GM12878 (cell line): ENCODE measurements at regions not wholly inside any gene's neighbourhood (a gene's known extent, or its start where the extent isn't known, plus 50 kb on each side); places are given as distances from the start of the nearest gene placed in this dataset.

Experiments
- ATAC-seq: fragments of 200-7000 bp; cut with Tn5 transposase; 3 replicates; pipeline ENCODE4 v1.9.1; 2020; ENCODE audit warnings: mild to moderate bottlenecking, moderate library complexity
- BruUV-seq: library from RNA; stranded (reverse); fragments of 400-500 nt; replicated peaks from 2 replicates; lab custom pipeline; 2021; lab: Mats Ljungman, UMichigan
- CTCF ChIA-PET: fragments of 300-600 bp; sonication (Branson Sonifier 250); formaldehyde crosslinking; extraction: SDS; loops from one replicate; lab custom pipeline; 2021; ENCODE audit warnings: inconsistent platforms; lab: Yijun Ruan, JAX
- POLR2A ChIA-PET: fragments of 350-600 bp; formaldehyde crosslinking; extraction: SDS; loops from one replicate; lab custom pipeline; 2021; ENCODE audit warnings: inconsistent platforms; lab: Charles Lee
- RAD21 ChIA-PET: fragments of 300-600 bp; sonication (Branson Sonifier 250); formaldehyde crosslinking; loops from one replicate; lab custom pipeline; 2023; ENCODE audit warnings: antibody characterized with exemption; ENCODE audit not compliant: unreplicated experiment; lab: Charles Lee
- SMC1A ChIA-PET: fragments of 300-600 bp; sonication (Branson Sonifier 250); formaldehyde crosslinking; loops from one replicate; lab custom pipeline; 2023; ENCODE audit not compliant: unreplicated experiment, uncharacterized antibody; lab: Charles Lee
- DNase-seq: peaks from one replicate; pipeline ENCODE4 v3.0.0-alpha.2; 2011; ENCODE audit warnings: low read depth, low spot score
- FAIRE-seq: peaks from 3 replicates; lab custom pipeline; 2011; peaks lifted over from hg19 to GRCh38; lab: Jason Lieb, UNC
- H2AFZ ChIP-seq: 2 replicates; pipeline ENCODE4 v1.6.0; 2011; ENCODE audit warnings: low read depth, low read length, control low read depth; ENCODE audit not compliant: control insufficient read depth
- H3K27ac ChIP-seq: 2 replicates; pipeline ENCODE4 v1.5.1; 2011; ENCODE audit warnings: control low read depth; ENCODE audit not compliant: control insufficient read depth, insufficient read depth
- H3K27me3 ChIP-seq, 2 experiments: replicated peaks in 1 of 2; 2 replicates each; pipeline versions ENCODE4 v1.6.0 to v1.6.1; 2011; ENCODE audit warnings: low read length in 1 of 2; ENCODE audit not compliant: control insufficient read depth in 2 of 2, insufficient read depth in 2 of 2
- H3K36me3 ChIP-seq, 2 experiments: 2 replicates each; pipeline ENCODE4 v1.5.1; 2011; ENCODE audit warnings: low read length in 1 of 2; ENCODE audit not compliant: control insufficient read depth in 2 of 2, insufficient read depth in 2 of 2
- H3K4me1 ChIP-seq: 2 replicates; pipeline ENCODE4 v1.6.1; 2011; ENCODE audit warnings: mild to moderate bottlenecking, low read length, moderate library complexity, mixed read lengths; ENCODE audit not compliant: control insufficient read depth, insufficient read depth
- H3K4me2 ChIP-seq: 2 replicates; pipeline ENCODE4 v1.6.0; 2011; ENCODE audit warnings: control low read depth; ENCODE audit not compliant: control insufficient read depth, insufficient read depth
- H3K4me3 ChIP-seq: fragments of 200-600 bp; sonication (generic); 2 replicates; pipeline ENCODE4 v1.5.1; 2016
- H3K79me2 ChIP-seq: 2 replicates; pipeline ENCODE4 v1.6.0; 2011; ENCODE audit warnings: low read length; ENCODE audit not compliant: control insufficient read depth, insufficient read depth
- H3K9ac ChIP-seq: 2 replicates; pipeline ENCODE4 v1.8.0; 2011; ENCODE audit warnings: low read length, control low read depth, mixed read lengths; ENCODE audit not compliant: control insufficient read depth, insufficient read depth
- H3K9me3 ChIP-seq: replicated peaks from 3 replicates; pipeline ENCODE4 v1.5.1; 2011; ENCODE audit warnings: mild to moderate bottlenecking, low read length; ENCODE audit not compliant: control insufficient read depth, insufficient read depth
- H4K20me1 ChIP-seq: 2 replicates; pipeline ENCODE4 v1.6.0; 2011; ENCODE audit not compliant: control insufficient read depth, insufficient read depth
- BCL3 ChIP-seq: IDR thresholded peaks from 2 replicates; pipeline ENCODE4 v1.6.1; 2011; ENCODE audit warnings: borderline replicate concordance, low read depth, mild to moderate bottlenecking, moderate library complexity, low read length; ENCODE audit not compliant: insufficient read depth, poor library complexity, severe bottlenecking
- BMI1 ChIP-seq: fragments of 450-650 bp; IDR thresholded peaks from 2 replicates; pipeline ENCODE4 v1.6.1; 2016; ENCODE audit warnings: mild to moderate bottlenecking, moderate library complexity, borderline replicate concordance
- CHD2 ChIP-seq: IDR thresholded peaks from 2 replicates; pipeline ENCODE4 v1.6.1; 2011; ENCODE audit warnings: low read depth, low read length, improper control_type of control experiment, borderline replicate concordance
- ESRRA ChIP-seq: IDR thresholded peaks from 2 replicates; pipeline ENCODE4 v1.6.1; 2012; ENCODE audit warnings: mild to moderate bottlenecking, low read length, improper control_type of control experiment
- EZH2 ChIP-seq: IDR thresholded peaks from 2 replicates; pipeline ENCODE4 v1.6.1; 2012; ENCODE audit warnings: low read depth, mild to moderate bottlenecking, control low read depth, inconsistent platforms, low read length, borderline replicate concordance; ENCODE audit not compliant: control insufficient read depth
- HDGF ChIP-seq: fragments of 450-650 bp; IDR thresholded peaks from 2 replicates; pipeline ENCODE4 v1.6.1; 2016; ENCODE audit warnings: antibody characterized with exemption
- NBN ChIP-seq: fragments of 450-650 bp; IDR thresholded peaks from 2 replicates; pipeline ENCODE4 v1.6.1; 2016
- NFYB ChIP-seq: IDR thresholded peaks from 2 replicates; pipeline ENCODE4 v1.6.1; 2011; ENCODE audit warnings: low read depth, mild to moderate bottlenecking, low read length, improper control_type of control experiment, moderate library complexity; ENCODE audit not compliant: insufficient read depth
- SIN3A ChIP-seq: IDR thresholded peaks from 2 replicates; pipeline ENCODE4 v1.6.1; 2012; ENCODE audit warnings: low read depth, low read length, improper control_type of control experiment
- SMARCA5 ChIP-seq: fragments of 450-650 bp; IDR thresholded peaks from 2 replicates; pipeline ENCODE4 v1.6.1; 2017; ENCODE audit warnings: mild to moderate bottlenecking
- SUZ12 ChIP-seq: fragments of 200-600 bp; sonication (generic); IDR thresholded peaks from one replicate; pipeline ENCODE4 v1.6.1; 2018; ENCODE audit warnings: antibody characterized with exemption, mild to moderate bottlenecking; ENCODE audit not compliant: unreplicated experiment
- YY1 ChIP-seq: IDR thresholded peaks from 2 replicates; pipeline ENCODE4 v1.6.1; 2011; ENCODE audit warnings: low read depth, mild to moderate bottlenecking, low read length
- ZBED1 ChIP-seq: IDR thresholded peaks from 2 replicates; pipeline ENCODE4 v1.6.1; 2016; ENCODE audit warnings: borderline replicate concordance
- ZBTB33 ChIP-seq: fragments of 450-650 bp; IDR thresholded peaks from 2 replicates; pipeline ENCODE4 v1.6.1; 2017; ENCODE audit warnings: mild to moderate bottlenecking
- WGBS: methylation state at CpG from one replicate; pipeline ENCODE4 v1.1.6; 2016; ENCODE audit warnings: low lambda C conversion rate; ENCODE audit not compliant: insufficient replicate concordance, insufficient coverage; ENCODE audit errors: missing lambda C conversion rate; 5-methylcytosine and 5-hydroxymethylcytosine counted together
- in situ Hi-C: fragments of 300-500 bp; cut with MboI; formaldehyde crosslinking; loops from 9 replicates; pipeline ENCODE4 v1.14.3; 2018; ENCODE audit warnings: mixed read lengths
- intact Hi-C: fragments of 100-400 bp; cut with micrococcal nuclease; formaldehyde crosslinking; loops from one replicate; pipeline ENCODE4 v1.14.2; 2022; ENCODE audit not compliant: unreplicated experiment
- TF ChIP-seq, protein P1 (sequence below): IDR thresholded peaks from 2 replicates; pipeline ENCODE4 v1.6.1; 2012; ENCODE audit warnings: low read depth, low read length, improper control_type of control experiment
- TF ChIP-seq, protein P2 (sequence below): fragments of 450-650 bp; IDR thresholded peaks from 2 replicates; pipeline ENCODE4 v1.6.1; 2018; ENCODE audit warnings: borderline replicate concordance, mild to moderate bottlenecking; ENCODE audit not compliant: partially characterized antibody

- TF ChIP-seq ZBTB33 = no peak
- no peak for TF ChIP-seq EZH2
- TF ChIP-seq, protein P1, sequence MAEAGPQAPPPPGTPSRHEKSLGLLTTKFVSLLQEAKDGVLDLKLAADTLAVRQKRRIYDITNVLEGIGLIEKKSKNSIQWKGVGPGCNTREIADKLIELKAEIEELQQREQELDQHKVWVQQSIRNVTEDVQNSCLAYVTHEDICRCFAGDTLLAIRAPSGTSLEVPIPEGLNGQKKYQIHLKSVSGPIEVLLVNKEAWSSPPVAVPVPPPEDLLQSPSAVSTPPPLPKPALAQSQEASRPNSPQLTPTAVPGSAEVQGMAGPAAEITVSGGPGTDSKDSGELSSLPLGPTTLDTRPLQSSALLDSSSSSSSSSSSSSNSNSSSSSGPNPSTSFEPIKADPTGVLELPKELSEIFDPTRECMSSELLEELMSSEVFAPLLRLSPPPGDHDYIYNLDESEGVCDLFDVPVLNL = no peak
- TF ChIP-seq SMARCA5 = no peak
Observed at GRCh38 chr3:82977871-82978270, 1216.4 kb upstream of the GBE1 start (continued).

GRCh38 chr3:82973791-82974190 lies 1212.3 kb upstream of the GBE1 start:
- H3K27me3 ChIP-seq = no peaks in the 10 kb centered on the region
- no peaks in the 10 kb centered on the region for H3K79me2 ChIP-seq
- ChIA-PET RAD21 (no interaction called here), SMC1A (no interaction called here), CTCF (no interaction called here), POLR2A (no interaction called here)
- in situ Hi-C loops = no loop called here
- H3K9me3 ChIP-seq = no peaks in the 10 kb centered on the region
- no peaks in the 10 kb centered on the region for H4K20me1 ChIP-seq
- H3K4me3 ChIP-seq = no peak overlapping the region
- H3K4me2 ChIP-seq = no peak overlapping the region
- no peak overlapping the region for H3K9ac ChIP-seq
- H3K4me1 ChIP-seq = no peaks in the 10 kb centered on the region
- DNase-seq = no peak
- FAIRE-seq = no peak
- 18% methylated on average over 1 of the region's 1 CpG for WGBS
- H3K27ac ChIP-seq = no peak overlapping the region
- ATAC-seq = no peak
- H3K36me3 ChIP-seq = no peaks in the 10 kb centered on the region
- no TSS peak for BruUV-seq
- H2AFZ ChIP-seq = no peak overlapping the region
- intact Hi-C loops = no loop called here
- TF ChIP-seq YY1 = no peak
- no peak for TF ChIP-seq BCL3
- TF ChIP-seq NFYB = no peak
- no peak for TF ChIP-seq HDGF
- TF ChIP-seq ESRRA = no peak
- TF ChIP-seq SUZ12 = no peak
- TF ChIP-seq BMI1 = no peak
- TF ChIP-seq CHD2 = no peak
- TF ChIP-seq NBN = no peak
- TF ChIP-seq, protein P2, sequence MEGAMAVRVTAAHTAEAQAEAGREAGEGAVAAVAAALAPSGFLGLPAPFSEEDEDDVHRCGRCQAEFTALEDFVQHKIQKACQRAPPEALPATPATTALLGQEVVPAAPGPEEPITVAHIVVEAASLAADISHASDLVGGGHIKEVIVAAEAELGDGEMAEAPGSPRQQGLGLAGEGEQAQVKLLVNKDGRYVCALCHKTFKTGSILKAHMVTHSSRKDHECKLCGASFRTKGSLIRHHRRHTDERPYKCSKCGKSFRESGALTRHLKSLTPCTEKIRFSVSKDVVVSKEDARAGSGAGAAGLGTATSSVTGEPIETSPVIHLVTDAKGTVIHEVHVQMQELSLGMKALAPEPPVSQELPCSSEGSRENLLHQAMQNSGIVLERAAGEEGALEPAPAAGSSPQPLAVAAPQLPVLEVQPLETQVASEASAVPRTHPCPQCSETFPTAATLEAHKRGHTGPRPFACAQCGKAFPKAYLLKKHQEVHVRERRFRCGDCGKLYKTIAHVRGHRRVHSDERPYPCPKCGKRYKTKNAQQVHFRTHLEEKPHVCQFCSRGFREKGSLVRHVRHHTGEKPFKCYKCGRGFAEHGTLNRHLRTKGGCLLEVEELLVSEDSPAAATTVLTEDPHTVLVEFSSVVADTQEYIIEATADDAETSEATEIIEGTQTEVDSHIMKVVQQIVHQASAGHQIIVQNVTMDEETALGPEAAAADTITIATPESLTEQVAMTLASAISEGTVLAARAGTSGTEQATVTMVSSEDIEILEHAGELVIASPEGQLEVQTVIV = no peak
- TF ChIP-seq ZBED1 = no peak
- TF ChIP-seq SIN3A = no peak
